ENCODE measurements at regions not wholly inside any gene's neighbourhood (a gene's known extent, or its start where the extent isn't known, plus 50 kb on each side); places are given as distances from the start of the nearest gene placed in this dataset.
"Not testable (repeated sequence)": the region's sequence is repeated elsewhere in the genome, so short reads cannot be mapped to it uniquely, and the experiment has no call there.

DNA sequence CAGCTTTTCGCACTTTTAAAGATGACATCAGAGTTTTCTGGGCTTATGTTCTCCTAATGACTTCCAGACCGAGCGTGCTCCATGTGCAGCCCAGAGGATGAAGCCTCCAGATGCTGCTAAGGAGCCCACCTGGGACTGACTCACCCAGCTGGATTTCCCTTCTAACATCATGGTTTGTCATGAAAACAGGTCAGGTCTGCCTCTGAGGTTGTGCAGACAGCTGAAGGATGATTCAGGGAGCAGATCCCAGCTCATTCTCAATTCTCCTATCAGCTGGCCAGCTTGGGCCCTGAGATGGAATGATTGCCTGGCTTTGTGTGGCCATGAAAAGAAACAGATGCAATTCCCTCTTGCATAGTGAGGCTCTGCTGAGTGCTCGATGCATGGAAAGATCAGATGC lies 123.9 kb upstream of the DUSP10 start:
- DNase-seq = no peak

DNA sequence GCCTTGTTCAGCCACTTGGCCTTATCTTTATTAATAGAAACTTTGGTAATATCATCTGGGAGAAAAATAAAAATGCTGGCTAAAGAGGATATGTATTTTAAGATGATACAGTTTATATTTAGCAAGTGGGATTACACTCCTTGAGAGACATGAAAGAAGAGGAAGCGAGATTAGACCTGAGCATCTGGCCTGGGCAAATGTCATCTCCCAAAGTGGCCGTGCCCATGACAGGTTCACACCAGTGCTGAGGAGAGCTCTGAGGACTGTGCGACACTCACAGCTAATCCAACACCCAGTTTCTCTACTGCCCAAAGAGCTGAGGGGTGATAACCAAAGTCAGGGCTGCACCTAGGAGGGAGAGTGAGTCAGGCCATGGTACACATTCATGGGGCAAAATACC lies 121.7 kb upstream of the DUSP10 start:
- DNase-seq = no peak

DNA sequence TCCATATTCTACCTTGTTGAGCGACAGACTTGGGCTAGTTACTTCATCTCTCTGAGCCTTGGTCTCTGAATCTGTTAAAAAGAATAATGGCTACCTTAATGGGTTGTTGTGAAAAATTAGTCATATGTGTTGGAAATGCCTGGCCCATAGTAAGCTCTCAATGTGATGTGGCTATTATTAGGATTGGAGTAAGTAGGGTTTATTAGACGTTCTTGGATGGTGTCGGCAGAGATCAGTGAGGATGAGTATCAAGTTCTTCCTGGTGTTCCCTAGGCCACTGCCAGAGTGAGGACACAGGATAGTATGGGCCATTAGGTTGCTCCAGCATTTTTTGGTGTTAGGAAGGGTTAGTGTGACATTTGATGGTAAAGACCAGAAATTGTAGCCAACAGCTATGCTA lies 121.1 kb upstream of the DUSP10 start:
- no peak for DNase-seq

DNA sequence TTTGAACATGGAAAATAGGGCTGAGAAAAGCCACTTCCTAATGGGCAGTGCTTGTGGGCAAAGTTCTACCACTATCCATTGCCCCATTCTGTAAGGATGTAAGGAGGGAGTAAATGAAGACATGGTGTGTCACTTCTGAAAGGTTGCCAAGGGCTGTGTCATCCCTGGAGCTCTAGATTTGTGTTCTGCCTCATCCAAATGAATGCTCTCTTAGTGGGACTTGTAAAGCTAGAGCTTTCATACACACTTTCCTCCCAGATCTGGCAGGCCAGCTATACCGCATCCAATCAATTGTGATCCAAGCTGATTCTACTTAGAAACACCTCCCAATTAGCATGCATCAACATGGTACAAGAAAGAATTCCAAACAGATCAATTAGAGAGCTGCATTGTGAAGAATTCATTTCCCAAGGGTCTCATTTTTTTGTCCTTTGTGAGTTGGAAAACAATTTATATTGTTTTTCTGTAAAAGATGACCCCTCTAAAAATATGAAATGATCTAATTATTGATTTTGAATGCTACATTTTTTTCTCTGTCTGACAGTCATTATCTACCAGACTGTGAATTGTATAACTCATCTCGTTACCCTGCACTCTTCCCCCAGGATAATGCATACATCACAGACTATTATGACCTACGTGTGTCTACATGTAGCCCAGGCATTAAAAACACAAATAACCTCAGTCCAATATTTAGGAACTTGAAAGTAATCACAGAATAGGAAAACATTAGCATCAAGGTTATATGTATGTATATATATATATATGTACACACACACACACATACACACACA lies 117.1 kb upstream of the DUSP10 start:
- no peak for DNase-seq

DNA sequence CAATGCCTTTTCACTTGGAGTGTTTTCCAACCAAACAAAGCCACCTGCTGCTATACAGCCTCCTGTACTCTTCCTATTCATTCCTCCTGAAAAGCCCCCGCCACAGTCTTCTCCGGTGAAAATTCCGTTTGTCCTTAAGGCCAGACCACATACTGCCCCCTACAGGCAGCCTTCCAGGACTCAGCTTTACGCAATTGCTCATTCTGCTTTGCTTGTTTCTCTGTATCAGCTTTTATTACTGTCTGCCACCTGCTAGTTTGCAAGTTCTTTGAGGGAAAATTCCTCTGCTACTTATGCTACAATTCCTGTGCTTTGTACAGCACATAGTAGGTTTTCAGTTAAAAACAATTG lies 115.2 kb upstream of the DUSP10 start:
- DNase-seq = not testable (repeated sequence)

DNA sequence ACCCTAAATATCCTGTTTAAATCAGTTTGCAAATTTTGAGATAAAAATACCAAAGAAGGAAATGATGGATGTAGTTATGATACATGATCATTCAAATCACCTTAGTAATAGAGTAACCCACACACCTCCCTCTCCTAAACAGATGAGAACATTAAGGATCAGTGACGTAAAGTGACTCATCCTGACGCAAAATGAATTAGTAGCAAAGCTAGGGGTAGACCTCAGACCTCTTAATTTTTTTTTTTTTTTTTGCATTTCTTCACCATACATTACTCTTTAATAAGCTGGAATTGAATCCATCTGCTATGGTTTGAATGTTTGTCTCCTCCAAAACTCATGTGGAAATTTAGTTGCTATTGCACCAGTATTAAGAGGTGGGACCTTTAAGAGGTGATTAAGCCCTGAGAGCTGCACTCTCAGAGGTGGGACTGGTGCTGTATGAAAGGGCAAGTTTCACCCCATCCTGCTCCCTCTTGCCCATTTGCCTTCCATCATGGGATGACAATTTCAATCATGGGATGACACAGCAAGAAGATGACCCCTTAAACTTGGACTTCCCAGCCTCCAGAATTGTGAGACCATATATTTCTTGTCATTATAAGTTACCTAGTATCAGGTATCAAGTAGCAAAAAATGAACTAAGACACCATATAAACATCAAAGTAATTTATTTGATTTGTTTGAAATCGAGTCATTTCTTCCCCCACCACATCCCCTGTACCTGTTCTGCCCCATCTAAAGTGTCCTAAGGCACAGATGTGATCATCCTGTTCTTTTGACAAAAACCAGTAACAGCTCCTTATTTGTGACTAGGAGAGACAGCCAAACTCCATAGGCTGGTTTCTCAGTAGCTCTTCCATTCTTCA lies 114.6 kb upstream of the DUSP10 start:
- no peak for DNase-seq

DNA sequence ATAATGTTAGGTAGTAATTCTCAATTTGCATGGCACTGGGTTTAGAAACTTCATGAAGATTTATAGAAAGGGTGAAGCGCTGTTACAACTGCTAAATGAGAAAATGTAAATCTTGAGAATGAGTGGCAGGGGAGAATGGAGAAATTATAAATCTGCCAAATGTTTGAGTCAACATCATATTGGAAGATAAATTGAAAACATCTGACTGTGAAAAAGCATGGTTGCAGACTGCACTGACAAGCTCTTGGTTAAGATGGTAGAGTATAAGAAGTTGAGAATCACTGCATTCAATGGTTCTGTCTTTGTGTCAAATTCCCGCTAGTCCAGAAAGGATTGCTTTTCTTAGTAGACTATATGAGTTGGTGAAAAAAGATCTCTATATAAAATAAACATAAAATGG lies 113.3 kb upstream of the DUSP10 start:
- DNase-seq = no peak

DNA sequence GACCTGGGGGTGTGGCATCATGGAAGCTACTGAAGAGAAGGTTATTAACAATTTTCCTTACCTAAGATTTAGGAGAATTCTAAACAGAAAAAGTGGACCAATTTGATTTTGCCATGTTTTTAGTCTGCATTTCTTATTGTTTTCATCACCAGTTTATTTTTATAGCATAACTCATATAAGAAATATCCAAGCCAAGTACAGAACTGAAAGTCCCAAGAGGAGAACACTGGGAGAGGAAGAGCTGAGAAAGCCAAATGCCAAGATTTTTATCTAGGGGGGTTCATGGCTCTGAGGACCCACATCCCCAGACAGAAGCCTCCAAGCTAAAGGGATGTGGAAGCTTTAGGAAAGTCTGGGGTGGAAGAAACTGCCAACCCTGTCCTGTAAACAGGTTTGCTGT lies 109.4 kb upstream of the DUSP10 start:
- DNase-seq = no peak

DNA sequence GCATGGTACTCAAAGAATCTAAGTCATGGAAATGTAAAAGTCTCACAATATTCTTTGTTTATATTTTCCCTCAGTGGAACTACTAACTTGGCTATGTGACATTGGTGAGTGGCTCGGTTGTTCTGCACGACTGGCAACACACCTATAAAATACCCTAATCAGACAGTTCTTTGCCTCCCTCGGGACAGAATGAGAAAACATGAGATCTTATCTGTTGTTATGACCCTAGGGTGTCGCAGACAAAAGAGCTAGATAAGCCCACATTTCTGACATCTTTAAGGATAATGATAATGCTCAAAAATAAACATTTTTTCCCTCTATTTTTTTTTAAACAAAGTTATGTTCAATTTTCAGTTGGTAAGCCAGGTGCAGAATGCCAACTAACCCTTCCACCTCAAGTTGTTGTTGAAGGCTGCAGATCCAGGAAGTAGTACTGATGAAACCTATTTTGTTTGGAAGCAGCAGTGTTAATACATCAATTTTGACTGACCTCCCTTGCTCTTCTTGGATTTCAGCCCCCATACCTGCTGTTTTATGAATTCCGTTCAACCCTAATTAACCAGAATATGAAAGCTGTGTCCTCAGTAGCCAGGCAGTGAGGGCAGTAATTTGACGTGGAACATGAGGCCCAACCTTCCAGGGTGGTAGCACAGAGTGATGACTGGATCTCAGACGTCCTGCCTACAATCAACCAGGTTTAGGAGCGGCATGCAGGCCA lies 108.7 kb upstream of the DUSP10 start:
- no peak for DNase-seq

DNA sequence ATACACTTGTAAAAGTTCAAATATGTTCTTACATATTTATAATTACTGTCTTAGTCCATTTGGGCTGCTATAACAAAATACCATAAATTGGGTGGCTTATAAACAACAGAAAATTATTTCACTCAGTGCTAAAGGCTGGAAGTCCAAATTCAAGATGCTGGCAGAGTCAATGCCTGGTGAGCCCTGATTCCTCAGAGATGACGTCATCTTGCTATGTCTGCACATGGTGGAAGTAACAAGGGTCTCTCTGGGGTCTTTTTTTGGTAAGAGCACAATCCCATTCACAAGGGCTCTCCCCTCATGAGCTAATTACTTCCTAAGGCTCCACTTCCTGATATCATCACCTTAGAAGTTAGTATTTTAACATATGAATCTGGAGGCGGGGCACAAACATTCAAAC lies 108.0 kb upstream of the DUSP10 start:
- no peak for DNase-seq

DNA sequence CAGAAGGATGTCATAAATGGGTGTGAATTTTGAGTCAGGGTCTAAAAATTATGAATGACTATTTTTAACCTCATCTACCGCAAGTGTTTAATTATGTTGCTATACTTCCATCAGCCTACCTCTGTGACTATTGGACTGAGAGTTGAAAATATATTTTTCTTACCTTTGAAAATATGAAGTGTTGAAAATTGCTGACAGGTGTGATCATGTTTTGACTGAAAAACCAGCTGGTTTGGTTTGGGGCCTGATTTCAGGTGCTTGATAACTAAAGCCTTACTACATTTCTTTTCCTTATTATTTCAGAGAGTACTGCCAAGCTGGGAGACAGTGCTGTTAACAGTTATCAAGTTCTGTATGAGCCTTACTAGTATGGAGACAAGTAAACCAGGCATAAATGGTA lies 107.2 kb upstream of the DUSP10 start:
- DNase-seq = no peak

DNA sequence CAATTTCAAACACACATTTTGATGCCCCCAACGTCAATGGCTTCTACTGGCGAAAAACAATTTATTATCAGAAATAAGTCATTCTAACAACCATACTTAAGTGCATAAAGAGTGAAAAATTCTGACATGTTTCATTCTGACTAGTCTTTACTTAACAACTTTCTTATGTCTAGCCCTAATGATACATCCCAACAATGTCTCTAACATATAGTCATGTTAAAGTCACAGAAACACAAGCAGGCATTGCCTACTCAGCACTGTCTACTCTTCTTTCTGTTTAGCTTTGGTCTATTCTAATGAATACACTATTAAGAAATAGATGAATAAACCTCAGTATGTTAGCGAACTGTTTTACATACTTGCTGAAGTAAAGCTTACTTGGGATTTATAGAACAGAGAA lies 105.8 kb upstream of the DUSP10 start:
- no peak for DNase-seq

DNA sequence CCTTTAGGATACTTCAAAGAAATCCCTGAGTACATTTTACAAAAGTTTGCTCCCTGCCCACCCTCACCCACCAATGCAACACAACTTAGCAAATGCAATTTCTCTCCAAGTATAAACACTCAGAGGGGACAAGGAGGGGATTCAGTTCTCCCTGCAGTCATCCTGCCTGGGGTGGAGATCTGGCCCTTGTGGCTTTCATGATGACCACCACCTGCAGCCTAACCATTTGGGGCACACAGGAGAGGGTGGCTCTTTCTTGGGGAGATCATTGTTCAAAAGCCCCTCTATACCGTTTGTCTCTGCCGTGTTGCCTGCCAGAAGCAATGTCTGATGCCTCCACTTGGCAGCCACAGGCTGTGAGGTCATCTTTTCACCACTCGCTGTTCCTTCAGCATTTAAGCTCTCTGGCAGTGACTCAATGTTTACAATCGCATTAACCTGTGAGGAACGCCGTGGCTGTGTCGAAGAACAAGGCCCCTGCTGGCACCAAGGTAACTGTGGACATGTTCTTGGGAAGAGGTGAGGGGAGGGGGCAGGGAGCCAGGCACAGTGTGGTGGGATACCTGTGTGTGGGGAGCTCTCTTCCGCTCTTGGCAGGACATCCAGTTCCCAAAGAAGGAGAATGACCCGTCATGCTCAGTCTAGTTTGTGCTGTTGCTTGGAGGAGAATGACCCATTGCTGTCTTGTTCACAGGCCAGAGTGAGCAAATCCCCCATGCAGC lies 103.9 kb upstream of the DUSP10 start:
- no peak for DNase-seq

DNA sequence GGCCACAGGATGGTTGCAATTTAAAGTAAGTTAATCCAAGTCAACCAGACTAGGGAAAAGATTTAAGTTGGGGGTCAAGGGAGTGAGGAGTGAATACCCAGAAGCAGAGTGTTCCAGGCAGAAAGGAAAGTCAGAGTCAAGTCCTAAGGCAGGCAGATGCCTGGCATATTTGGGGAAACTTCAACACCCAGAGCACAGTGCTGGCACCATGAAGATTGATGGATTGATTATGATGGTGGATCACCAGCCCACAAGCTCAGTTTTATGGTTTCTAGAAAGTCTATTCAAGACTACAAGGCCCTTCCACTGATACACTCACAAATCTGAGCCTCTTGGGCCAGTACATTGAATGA lies 100.1 kb upstream of the DUSP10 start:
- no peak for DNase-seq

DNA sequence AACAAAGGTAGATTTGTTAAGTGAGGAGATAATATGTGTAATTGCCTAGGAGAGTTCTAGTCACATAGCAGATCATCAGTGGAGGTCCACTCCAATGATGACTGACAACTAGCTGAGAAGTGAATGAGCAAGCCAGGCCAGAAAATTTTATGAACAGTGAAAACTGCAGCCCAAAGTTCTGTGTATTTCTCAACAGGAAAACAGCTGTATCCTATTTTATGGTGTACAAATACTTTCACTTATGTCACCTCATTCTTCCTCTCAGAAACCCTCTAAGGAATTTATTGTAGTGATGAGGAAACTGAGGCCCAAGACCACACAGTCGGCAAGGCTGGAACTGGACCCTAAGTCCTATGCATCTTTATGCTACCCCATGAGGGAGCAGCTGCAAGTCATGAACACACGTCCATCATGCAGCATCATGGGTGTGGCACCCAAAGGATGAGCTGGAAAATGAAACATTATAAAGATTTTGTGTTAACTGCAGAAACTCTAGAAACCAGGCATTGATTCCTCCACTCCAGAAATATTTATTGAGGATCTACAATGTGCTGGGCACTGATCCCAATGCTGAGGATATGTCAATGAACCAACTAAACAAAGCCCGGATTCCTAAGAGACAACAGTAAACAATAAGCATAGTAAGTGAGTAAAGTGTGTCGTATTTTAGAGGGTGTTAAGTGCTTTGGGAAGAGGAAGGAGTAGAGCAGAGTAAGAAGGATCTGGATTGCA lies 99.5 kb upstream of the DUSP10 start:
- no peak for DNase-seq

DNA sequence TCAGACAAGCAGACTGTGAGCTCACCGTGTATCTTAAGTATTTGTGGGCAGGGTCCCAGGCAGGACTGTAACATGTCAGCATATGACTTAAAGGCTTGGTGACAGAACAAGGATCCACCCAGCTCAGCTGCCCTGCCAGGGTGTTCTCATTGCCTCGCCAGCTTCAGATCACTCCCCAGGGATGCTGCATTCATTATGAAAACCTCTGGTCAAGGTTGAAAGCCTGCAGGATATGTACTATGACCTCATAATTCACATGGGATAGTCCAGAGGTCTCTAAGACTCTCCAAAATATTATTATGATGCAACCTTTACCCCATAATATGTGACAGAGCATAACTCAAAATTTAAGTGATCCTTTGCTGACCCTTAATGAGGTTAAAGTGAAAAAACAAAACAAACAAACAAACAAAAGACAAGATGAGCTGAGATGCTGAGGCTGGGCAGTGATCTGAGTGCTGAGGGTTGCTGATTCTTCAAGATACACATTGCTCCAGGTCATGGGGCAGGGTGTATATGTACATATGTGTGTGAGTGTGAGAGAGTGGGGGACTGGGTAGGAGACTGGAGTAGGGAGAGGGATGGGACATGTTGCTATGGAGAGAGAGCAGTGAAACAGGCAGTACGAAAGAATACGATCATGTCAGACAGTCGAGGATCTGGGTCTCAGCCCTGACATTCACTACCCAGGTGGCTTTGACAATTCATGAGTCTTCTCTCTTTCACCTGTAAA lies 98.8 kb upstream of the DUSP10 start:
- no peak for DNase-seq

DNA sequence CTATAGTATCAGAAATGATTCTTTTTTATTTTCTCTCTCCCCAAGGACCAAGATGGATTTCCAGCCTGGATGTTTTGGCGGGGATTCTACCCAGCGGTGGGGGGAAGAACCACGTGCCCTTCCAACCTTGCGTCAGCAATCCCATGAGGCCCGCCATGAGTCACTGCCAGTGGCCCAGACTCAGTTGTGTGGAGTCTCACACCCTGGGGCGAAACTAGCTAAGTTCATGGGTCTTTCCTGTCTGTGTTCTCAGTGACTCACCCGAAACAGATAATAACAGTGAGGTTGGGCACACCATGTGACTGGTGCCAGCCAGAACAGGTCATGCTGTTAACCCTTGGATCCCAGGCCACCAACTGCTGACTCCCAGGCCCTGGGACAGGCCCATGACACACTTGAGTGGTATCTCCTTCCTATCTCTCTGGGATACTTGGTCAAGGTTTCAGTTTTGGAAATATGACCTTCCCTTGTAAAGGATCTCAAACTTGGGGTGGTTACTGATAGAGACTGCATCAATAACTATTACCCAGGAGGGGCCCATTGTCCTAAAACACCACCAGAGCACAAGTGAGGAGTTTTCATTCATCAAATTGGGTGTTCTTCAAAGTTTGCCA lies 98.0 kb upstream of the DUSP10 start:
- no peak for DNase-seq

DNA sequence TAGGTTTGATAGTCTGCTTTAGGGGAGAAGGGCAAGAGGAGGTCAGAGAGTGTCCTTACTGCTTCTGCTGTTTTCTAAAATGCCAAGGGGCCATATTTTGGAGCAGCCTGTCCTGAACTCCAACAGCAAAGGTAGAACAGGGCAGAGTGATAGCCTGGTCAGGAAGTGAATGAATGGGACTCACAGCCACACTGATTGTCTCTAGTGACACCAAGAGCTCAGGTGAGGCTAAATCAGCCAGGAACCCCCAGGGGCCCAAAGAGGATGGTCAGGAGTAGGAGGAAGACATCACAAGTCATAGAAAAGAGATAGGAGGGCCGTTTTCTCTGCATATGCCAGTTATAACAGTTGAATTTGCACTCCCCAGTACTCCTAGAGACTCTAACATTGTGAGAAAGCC lies 97.4 kb upstream of the DUSP10 start:
- DNase-seq = no peak

DNA sequence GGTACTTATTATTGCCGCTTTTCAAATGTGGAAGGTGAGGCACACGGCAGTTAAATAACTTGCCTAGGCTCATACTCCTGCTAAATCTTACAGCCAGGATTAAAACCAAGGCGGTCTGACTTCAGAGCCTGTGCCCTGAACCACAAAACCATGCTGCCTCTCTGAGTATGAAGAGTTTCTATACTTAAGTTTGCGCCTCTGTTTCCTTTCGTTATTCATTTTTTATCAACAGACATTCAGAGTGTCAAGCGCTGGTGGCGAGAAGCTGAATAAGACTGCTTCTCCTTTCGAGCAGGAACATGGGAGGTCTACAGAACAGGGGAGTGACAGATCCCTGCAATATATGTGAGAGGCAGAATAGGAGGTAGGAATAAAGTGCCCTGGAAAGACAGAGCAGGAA lies 96.0 kb upstream of the DUSP10 start:
- no peak for DNase-seq

DNA sequence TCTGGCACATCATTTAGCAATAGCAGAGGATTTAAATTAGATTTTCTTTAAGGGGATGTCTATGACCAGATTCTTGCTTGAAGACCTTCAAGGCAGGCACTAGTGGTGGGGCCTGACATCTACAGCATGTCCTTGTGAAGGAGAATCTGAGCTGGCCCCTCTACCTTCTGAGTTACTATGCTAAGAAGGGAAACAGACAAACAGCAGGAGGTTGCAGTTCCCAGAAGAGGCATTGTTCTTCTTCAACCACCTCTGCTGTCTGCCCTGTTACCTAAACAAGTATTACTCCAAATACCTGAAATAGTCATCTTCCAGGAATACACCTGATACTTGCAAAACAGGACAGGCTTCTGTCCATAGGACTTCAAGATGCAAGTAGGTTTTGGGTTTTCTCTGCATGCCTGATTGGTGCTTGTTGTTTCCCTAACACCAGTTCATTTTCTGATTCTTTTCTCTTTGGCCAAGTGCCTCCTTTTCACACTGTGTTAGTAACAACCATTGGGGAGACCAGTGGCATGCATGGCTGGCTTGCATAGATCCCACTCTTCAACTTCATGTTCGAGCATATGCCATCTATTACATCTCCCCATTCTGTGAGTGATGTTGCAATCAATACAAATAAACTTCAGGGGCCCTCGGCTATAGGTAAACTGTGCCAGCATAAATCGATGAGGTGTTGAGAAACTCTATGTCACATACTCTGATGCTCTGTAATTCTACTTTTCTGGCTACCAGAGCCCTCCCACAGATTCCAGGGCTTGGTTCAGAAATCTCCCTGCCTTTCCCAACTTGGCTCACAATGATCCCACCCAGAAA lies 93.0 kb upstream of the DUSP10 start:
- DNase-seq = no peak
